ENCODE measurements at regions not wholly inside any gene's neighbourhood (a gene's known extent, or its start where the extent isn't known, plus 50 kb on each side); places are given as distances from the start of the nearest gene placed in this dataset.

DNA sequence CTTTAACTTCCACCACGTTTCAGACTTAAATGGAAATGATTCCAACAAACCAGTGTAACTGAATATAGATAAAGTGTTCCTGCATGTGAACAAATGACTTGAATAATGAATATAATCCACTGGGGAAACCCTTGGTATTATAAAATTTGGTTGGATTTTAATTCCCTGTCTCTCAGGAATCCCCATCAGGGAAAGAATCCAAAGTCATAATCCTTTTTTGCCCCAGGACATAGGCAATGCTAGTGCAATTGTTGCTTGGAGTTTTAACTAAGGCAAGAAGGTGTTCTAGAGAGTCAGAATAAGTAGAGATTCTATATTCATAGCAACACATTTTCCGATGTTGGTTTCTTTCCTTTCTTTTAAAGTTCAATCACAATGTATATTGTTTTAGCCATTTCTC, 1169.4 kb downstream of the GALC start:
- Histone ChIP-seq H3K4me3 (no peak overlapping the region), H3K27me3 (ENCODE audit: insufficient read depth, low read depth) (no peaks in the 10 kb centered on the region), H3K27ac (no peak overlapping the region), H3F3A (ENCODE audit: insufficient read depth, low read depth) (no peaks in the 10 kb centered on the region), H3K4me2 (no peak overlapping the region), H3K4me1 (replicated peaks; ENCODE audit: insufficient read depth) (no peaks in the 10 kb centered on the region), H3K36me3 (ENCODE audit: low read depth) (no peaks in the 10 kb centered on the region), H4K20me1 (ENCODE audit: insufficient read depth) (no peaks in the 10 kb centered on the region), H3K9me3 (ENCODE audit: insufficient read depth, low read depth) (no peaks in the 10 kb centered on the region), H3K79me2 (ENCODE audit: low read depth) (no peaks in the 10 kb centered on the region), H2AFZ (no peak overlapping the region), H3K9me2 (ENCODE audit: insufficient read depth) (no peaks in the 10 kb centered on the region)
- no peak for DNase-seq
- POLR2A ChIA-PET (ENCODE audit: unreplicated experiment), result no interaction called here
- intact Hi-C loops (cut with micrococcal nuclease; ENCODE audit: unreplicated experiment), result no loop called here
- CTCF ChIA-PET, result no interaction called here
- no TSS peak for BruUV-seq (replicated peaks)
- no peak for TF ChIP-seq EZH2 (IDR thresholded peaks at IDR 0.05; ENCODE audit: low read depth)
- TF ChIP-seq, protein P1, sequence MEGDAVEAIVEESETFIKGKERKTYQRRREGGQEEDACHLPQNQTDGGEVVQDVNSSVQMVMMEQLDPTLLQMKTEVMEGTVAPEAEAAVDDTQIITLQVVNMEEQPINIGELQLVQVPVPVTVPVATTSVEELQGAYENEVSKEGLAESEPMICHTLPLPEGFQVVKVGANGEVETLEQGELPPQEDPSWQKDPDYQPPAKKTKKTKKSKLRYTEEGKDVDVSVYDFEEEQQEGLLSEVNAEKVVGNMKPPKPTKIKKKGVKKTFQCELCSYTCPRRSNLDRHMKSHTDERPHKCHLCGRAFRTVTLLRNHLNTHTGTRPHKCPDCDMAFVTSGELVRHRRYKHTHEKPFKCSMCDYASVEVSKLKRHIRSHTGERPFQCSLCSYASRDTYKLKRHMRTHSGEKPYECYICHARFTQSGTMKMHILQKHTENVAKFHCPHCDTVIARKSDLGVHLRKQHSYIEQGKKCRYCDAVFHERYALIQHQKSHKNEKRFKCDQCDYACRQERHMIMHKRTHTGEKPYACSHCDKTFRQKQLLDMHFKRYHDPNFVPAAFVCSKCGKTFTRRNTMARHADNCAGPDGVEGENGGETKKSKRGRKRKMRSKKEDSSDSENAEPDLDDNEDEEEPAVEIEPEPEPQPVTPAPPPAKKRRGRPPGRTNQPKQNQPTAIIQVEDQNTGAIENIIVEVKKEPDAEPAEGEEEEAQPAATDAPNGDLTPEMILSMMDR (conservative IDR thresholded peaks at IDR 0.05), result no peak

DNA sequence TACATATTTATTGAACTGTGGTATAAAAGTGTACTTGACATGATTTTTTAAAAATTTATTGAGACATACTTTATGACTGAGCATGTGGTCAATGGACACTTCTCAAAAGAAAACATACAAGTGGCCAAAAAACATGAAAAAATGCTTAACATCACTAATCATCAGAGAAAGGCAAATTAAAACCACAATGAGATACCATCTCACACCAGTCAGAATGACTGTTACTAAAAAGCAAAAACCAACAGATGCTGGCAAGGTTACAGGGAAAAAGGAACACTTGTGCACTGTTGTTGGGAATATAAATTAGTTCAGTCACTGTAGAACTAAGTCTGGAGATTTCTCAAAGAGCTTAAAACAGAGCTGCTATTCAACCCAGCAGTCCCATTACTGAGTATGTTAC, 1177.6 kb downstream of the GALC start:
- Histone ChIP-seq H3K27ac (no peak overlapping the region), H3K36me3 (ENCODE audit: low read depth) (no peaks in the 10 kb centered on the region), H3K4me3 (no peak overlapping the region), H3K27me3 (ENCODE audit: insufficient read depth, low read depth) (no peaks in the 10 kb centered on the region), H4K20me1 (ENCODE audit: insufficient read depth) (no peaks in the 10 kb centered on the region), H3K79me2 (ENCODE audit: low read depth) (no peaks in the 10 kb centered on the region), H3K4me1 (replicated peaks; ENCODE audit: insufficient read depth) (no peaks in the 10 kb centered on the region), H3K9me2 (ENCODE audit: insufficient read depth) (no peaks in the 10 kb centered on the region), H3K4me2 (no peak overlapping the region), H3F3A (ENCODE audit: insufficient read depth, low read depth) (no peaks in the 10 kb centered on the region), H2AFZ (no peak overlapping the region), H3K9me3 (ENCODE audit: insufficient read depth, low read depth) (no peaks in the 10 kb centered on the region)
- CTCF ChIA-PET, result no interaction called here
- POLR2A ChIA-PET (ENCODE audit: unreplicated experiment), result no interaction called here
- BruUV-seq (replicated peaks), result no TSS peak
- intact Hi-C loops (cut with micrococcal nuclease; ENCODE audit: unreplicated experiment), result no loop called here
- no peak for DNase-seq
- TF ChIP-seq, protein P1 (conservative IDR thresholded peaks at IDR 0.05), result no peak
- no peak for TF ChIP-seq EZH2 (IDR thresholded peaks at IDR 0.05; ENCODE audit: low read depth)

DNA sequence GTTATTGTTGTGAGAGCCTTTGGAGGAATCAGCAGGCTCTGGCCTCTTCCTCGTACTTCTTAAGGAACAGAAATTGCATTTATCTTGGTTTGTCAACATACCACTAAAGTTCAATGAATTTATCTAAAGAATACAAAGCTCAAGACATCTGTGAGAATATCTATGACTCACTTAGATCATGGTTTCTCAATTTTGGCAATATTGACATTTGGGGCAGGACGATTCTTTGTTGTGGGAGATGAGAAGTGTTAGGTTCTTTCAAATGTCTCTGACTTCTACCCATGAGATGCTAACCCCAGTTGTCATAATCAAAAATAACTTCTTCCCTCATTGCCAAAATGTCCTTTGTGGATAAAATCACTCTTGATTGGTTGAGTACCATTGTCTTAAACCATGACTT, 1190.3 kb downstream of the GALC start:
- no peak for DNase-seq
- Histone ChIP-seq H3K27ac (no peak overlapping the region), H3K79me2 (ENCODE audit: low read depth) (no peaks in the 10 kb centered on the region), H3K27me3 (ENCODE audit: insufficient read depth, low read depth) (no peaks in the 10 kb centered on the region), H3K9me3 (ENCODE audit: insufficient read depth, low read depth) (no peaks in the 10 kb centered on the region), H3K4me3 (no peak overlapping the region), H4K20me1 (ENCODE audit: insufficient read depth) (no peaks in the 10 kb centered on the region), H3K4me2 (no peak overlapping the region), H3K9me2 (ENCODE audit: insufficient read depth) (no peaks in the 10 kb centered on the region), H3K36me3 (ENCODE audit: low read depth) (no peaks in the 10 kb centered on the region), H3K4me1 (replicated peaks; ENCODE audit: insufficient read depth) (no peaks in the 10 kb centered on the region), H3F3A (ENCODE audit: insufficient read depth, low read depth) (no peaks in the 10 kb centered on the region), H2AFZ (no peak overlapping the region)
- no TSS peak for BruUV-seq (replicated peaks)
- intact Hi-C loops (cut with micrococcal nuclease; ENCODE audit: unreplicated experiment), result no loop called here
- TF ChIP-seq, protein P1 (conservative IDR thresholded peaks at IDR 0.05), result no peak
- TF ChIP-seq EZH2 (IDR thresholded peaks at IDR 0.05; ENCODE audit: low read depth), result no peak
- ChIA-PET POLR2A (ENCODE audit: unreplicated experiment) (no interaction called here), CTCF (no interaction called here)

Measured in PC-9 (cell line).